Mesenchymal stem cell (in vitro differentiated cells and primary cell): ENCODE measurements at regions not wholly inside any gene's neighbourhood (a gene's known extent, or its start where the extent isn't known, plus 50 kb on each side); places are given as distances from the start of the nearest gene placed in this dataset.
A peak's percentile ranks its signal among the peaks of the same experiment; 100 is the strongest.

ENCODE experiments used
- DNase-seq: peaks from one replicate; pipeline ENCODE4 v3.0.0-alpha.2; 2013
- H2AFZ ChIP-seq: one replicate; pipeline ENCODE4 v1.6.1; 2013; ENCODE audit warnings: low read depth, mild to moderate bottlenecking, control low read depth, inconsistent platforms, low read length, moderate library complexity
- H2AK5ac ChIP-seq: 2 replicates; pipeline ENCODE4 v1.6.1; 2013; ENCODE audit warnings: low read length, moderate library complexity, mild to moderate bottlenecking, inconsistent platforms; ENCODE audit not compliant: severe bottlenecking
- H2BK120ac ChIP-seq: one replicate; pipeline ENCODE4 v1.6.1; 2013; ENCODE audit warnings: low read depth, mild to moderate bottlenecking, inconsistent platforms, low read length, moderate library complexity
- H2BK12ac ChIP-seq, 2 experiments: one replicate each; pipeline ENCODE4 v1.6.1; 2013; ENCODE audit warnings: inconsistent platforms in 2 of 2, low read length in 2 of 2, mild to moderate bottlenecking in 2 of 2, moderate library complexity in 2 of 2, control low read depth in 1 of 2
- H2BK15ac ChIP-seq: one replicate; pipeline ENCODE4 v1.6.1; 2013; ENCODE audit warnings: mild to moderate bottlenecking, low read depth, inconsistent platforms; ENCODE audit not compliant: poor library complexity, severe bottlenecking
- H2BK5ac ChIP-seq: 2 replicates; pipeline ENCODE4 v1.6.1; 2013; ENCODE audit warnings: low read depth, mild to moderate bottlenecking, low read length, control low read depth, inconsistent platforms; ENCODE audit not compliant: poor library complexity, severe bottlenecking
- H3K14ac ChIP-seq, 2 experiments: one replicate each; pipeline ENCODE4 v1.6.1; 2013; ENCODE audit warnings: inconsistent platforms in 2 of 2, low read length in 2 of 2, control low read depth in 1 of 2, mild to moderate bottlenecking in 1 of 2, moderate library complexity in 1 of 2
- H3K18ac ChIP-seq, 2 experiments: one replicate each; pipeline ENCODE4 v1.6.1; 2013; ENCODE audit warnings: inconsistent platforms in 2 of 2, low read length in 2 of 2, control low read depth in 1 of 2, low read depth in 1 of 2, mild to moderate bottlenecking in 1 of 2
- H3K23ac ChIP-seq, 2 experiments: one replicate each; pipeline ENCODE4 v1.6.1; 2013; ENCODE audit warnings: inconsistent platforms in 2 of 2, low read length in 2 of 2, mild to moderate bottlenecking in 2 of 2, moderate library complexity in 2 of 2, control low read depth in 1 of 2
- H3K27ac ChIP-seq: 2 replicates; pipeline ENCODE4 v1.5.1; 2013; ENCODE audit warnings: mild to moderate bottlenecking, moderate library complexity, low read length, control low read depth, inconsistent platforms; ENCODE audit not compliant: poor library complexity, severe bottlenecking
- H3K27me3 ChIP-seq, 2 experiments: 2 replicates each; pipeline versions ENCODE4 v1.6.1 to v1.7.0; 2013; ENCODE audit warnings: low read length in 2 of 2, mild to moderate bottlenecking in 2 of 2, moderate library complexity in 2 of 2, control low read depth in 1 of 2, inconsistent platforms in 1 of 2; ENCODE audit not compliant: control insufficient read depth in 1 of 2, insufficient read depth in 1 of 2
- H3K36me3 ChIP-seq, 2 experiments: 2 replicates each; pipeline versions ENCODE4 v1.6.1 to v1.7.0; 2013; ENCODE audit warnings: low read length in 2 of 2, control low read depth in 1 of 2, inconsistent platforms in 1 of 2, low read depth in 1 of 2, mild to moderate bottlenecking in 1 of 2; ENCODE audit not compliant: insufficient read depth in 2 of 2, control insufficient read depth in 1 of 2
- H3K4ac ChIP-seq, 2 experiments: one replicate each; pipeline ENCODE4 v1.6.1; 2013; ENCODE audit warnings: inconsistent platforms in 2 of 2, low read length in 2 of 2, mild to moderate bottlenecking in 2 of 2, moderate library complexity in 2 of 2, control low read depth in 1 of 2, low read depth in 1 of 2
- H3K4me1 ChIP-seq: 2 replicates; pipeline ENCODE4 v1.6.1; 2013; ENCODE audit warnings: low read depth, low read length, control low read depth; ENCODE audit not compliant: control insufficient read depth, insufficient read depth
- H3K4me2 ChIP-seq: 2 replicates; pipeline ENCODE4 v1.6.1; 2013; ENCODE audit warnings: low read length, mild to moderate bottlenecking, inconsistent platforms; ENCODE audit not compliant: poor library complexity, severe bottlenecking
- H3K4me3 ChIP-seq, 2 experiments: 2 replicates each; pipeline versions ENCODE4 v1.5.1 to v1.7.0; 2013; ENCODE audit warnings: low read length in 2 of 2, mild to moderate bottlenecking in 2 of 2, control low read depth in 1 of 2, low read depth in 1 of 2; ENCODE audit not compliant: insufficient read depth in 1 of 2
- H3K79me1 ChIP-seq: replicated peaks from 2 replicates; pipeline ENCODE4 v1.6.1; 2013; ENCODE audit warnings: mild to moderate bottlenecking, control low read depth, low read length, inconsistent platforms; ENCODE audit not compliant: poor library complexity, severe bottlenecking
- H3K9ac ChIP-seq: 2 replicates; pipeline ENCODE4 v1.7.0; 2013; ENCODE audit warnings: mild to moderate bottlenecking, low read length, moderate library complexity
- H3K9me3 ChIP-seq: 2 replicates; pipeline ENCODE4 v1.7.0; 2013; ENCODE audit warnings: mild to moderate bottlenecking, low read length; ENCODE audit not compliant: control insufficient read depth
- H4K8ac ChIP-seq: one replicate; pipeline ENCODE4 v1.6.1; 2013; ENCODE audit warnings: inconsistent platforms, mild to moderate bottlenecking, low read length, moderate library complexity
- H4K91ac ChIP-seq: one replicate; pipeline ENCODE4 v1.6.1; 2013; ENCODE audit warnings: mild to moderate bottlenecking, low read length, inconsistent platforms
- WGBS: methylation state at CpG from one replicate; pipeline ENCODE4 v1.1.7; 2013; ENCODE audit warnings: mixed read lengths; 5-methylcytosine and 5-hydroxymethylcytosine counted together

GRCh38 chr6:2434116-2434515, 188.7 kb upstream of the GMDS start:
- Histone ChIP-seq H3K9ac (no peak overlapping the region), H3K27me3 (no peaks in the 10 kb centered on the region), H3K79me1 (no peaks in the 10 kb centered on the region), H3K4me1 (peaks cover 27% of the 10 kb centered on the region), H3K4me3 (no peak overlapping the region), H3K4me2 (no peak overlapping the region), H3K36me3 (no peaks in the 10 kb centered on the region), H3K14ac (no peak overlapping the region), H2BK120ac (no peak overlapping the region), H4K8ac (no peak overlapping the region), H3K18ac (no peak overlapping the region), H2BK5ac (peak overlapping the region; percentile 39), H4K91ac (no peak overlapping the region), H3K9me3 (no peaks in the 10 kb centered on the region), H3K27ac (peak overlapping the region; percentile 89), H2BK15ac (no peak overlapping the region), H3K23ac (no peak overlapping the region), H2AFZ (no peak overlapping the region), H2BK12ac (no peak overlapping the region), H3K4ac (no peak overlapping the region), H2AK5ac (peak overlapping the region; percentile 92)
- WGBS = 81% methylated on average over 6 of the region's 6 CpGs
- DNase-seq = no peak

- no peak overlapping the region for H3K4me2 ChIP-seq
- H3K23ac ChIP-seq = no peak overlapping the region
- WGBS = 94% methylated on average over 9 of the region's 9 CpGs
- H4K8ac ChIP-seq = no peak overlapping the region
- H3K4ac ChIP-seq = no peak overlapping the region
- no peak overlapping the region for H3K14ac ChIP-seq
- peak overlapping the region; percentile 92 for H2AK5ac ChIP-seq
- no peak overlapping the region for H2BK5ac ChIP-seq
- H3K4me1 ChIP-seq = peaks cover 27% of the 10 kb centered on the region
- no peaks in the 10 kb centered on the region for H3K36me3 ChIP-seq
- DNase-seq = no peak
- H3K27me3 ChIP-seq = no peaks in the 10 kb centered on the region
- peak overlapping the region; percentile 89 for H3K27ac ChIP-seq
- H2BK12ac ChIP-seq = no peak overlapping the region
- H4K91ac ChIP-seq = no peak overlapping the region
- no peak overlapping the region for H3K18ac ChIP-seq
- no peaks in the 10 kb centered on the region for H3K79me1 ChIP-seq
- no peaks in the 10 kb centered on the region for H3K9me3 ChIP-seq
- H3K9ac ChIP-seq = no peak overlapping the region
- H2BK120ac ChIP-seq = no peak overlapping the region
- no peak overlapping the region for H3K4me3 ChIP-seq
- H2AFZ ChIP-seq = no peak overlapping the region
- H2BK15ac ChIP-seq = no peak overlapping the region
These were observed 188.3 kb upstream of the GMDS start for GRCh38 chr6:2433711-2434110.

- Histone ChIP-seq H3K79me1 (no peaks in the 10 kb centered on the region), H2BK12ac (no peak overlapping the region), H3K4me3 (no peak overlapping the region), H2AFZ (no peak overlapping the region), H2BK5ac (no peak overlapping the region), H3K14ac (no peak overlapping the region), H3K4me1 (peaks cover 27% of the 10 kb centered on the region), H3K18ac (no peak overlapping the region), H4K8ac (no peak overlapping the region), H3K27me3 (no peaks in the 10 kb centered on the region), H3K9ac (no peak overlapping the region), H2BK120ac (no peak overlapping the region), H2BK15ac (no peak overlapping the region), H3K9me3 (no peaks in the 10 kb centered on the region), H3K23ac (no peak overlapping the region), H2AK5ac (peak overlapping the region; percentile 92), H3K27ac (peak overlapping the region; percentile 89), H3K4me2 (no peak overlapping the region), H3K4ac (no peak overlapping the region), H3K36me3 (no peaks in the 10 kb centered on the region), H4K91ac (no peak overlapping the region)
- WGBS = 89% methylated on average over 5 of the region's 5 CpGs
- DNase-seq = no peak
These were observed 187.9 kb upstream of the GMDS start for GRCh38 chr6:2433266-2433665.

- peak; percentile 85 for DNase-seq
- Histone ChIP-seq H4K91ac (no peak overlapping the region), H3K27me3 (no peaks in the 10 kb centered on the region), H3K79me1 (peaks cover 2% of the 10 kb centered on the region), H3K4me2 (peak overlapping the region; percentile 30), H3K4me3 (no peak overlapping the region), H2AK5ac (no peak overlapping the region), H3K23ac (no peak overlapping the region), H3K14ac (no peak overlapping the region), H3K4me1 (peaks cover 29% of the 10 kb centered on the region), H3K9me3 (no peaks in the 10 kb centered on the region), H3K36me3 (no peaks in the 10 kb centered on the region), H4K8ac (no peak overlapping the region), H2BK5ac (peak overlapping the region; percentile 48), H3K18ac (no peak overlapping the region), H3K4ac (no peak overlapping the region), H2BK15ac (no peak overlapping the region), H2BK12ac (no peak overlapping the region), H2BK120ac (no peak overlapping the region), H3K27ac (peak overlapping the region; percentile 89), H2AFZ (no peak overlapping the region), H3K9ac (peak overlapping the region; percentile 23)
- 23% methylated on average over 5 of the region's 5 CpGs for WGBS
These were observed 186.9 kb upstream of the GMDS start for GRCh38 chr6:2432292-2432691.
